ENCODE measurements at regions not wholly inside any gene's neighbourhood (a gene's known extent, or its start where the extent isn't known, plus 50 kb on each side); places are given as distances from the start of the nearest gene placed in this dataset.

GRCh38 chr12:93297032-93297431, 80.7 kb upstream of the NUDT4 start:
- DNase-seq (no peak), ATAC-seq (no peak)
- Mint-ChIP-seq H3K27me3 (no peaks in the 10 kb centered on the region), H3K4me1 (peaks cover 4% of the 10 kb centered on the region), H3K4me3 (no peak overlapping the region), H3K27ac (no peak overlapping the region), H3K9me3 (ENCODE audit: low read depth) (no peaks in the 10 kb centered on the region), H3K36me3 (ENCODE audit: low read depth) (no peaks in the 10 kb centered on the region)
- ChIA-PET CTCF (interaction anchor here (1.2 kb wide), 1 partner anchor 79 kb away, joined by 3 read pairs; no protein-coding TSS in a partner anchor), POLR2A (interaction anchor here (0.5 kb wide), 1 partner anchor 38 kb away, joined by 3 read pairs; no protein-coding TSS in a partner anchor)
- intact Hi-C loops (cut with DNase I, micrococcal nuclease) = no loop called here

GRCh38 chr12:93297536-93297935, 80.2 kb upstream of the NUDT4 start:
- ChIA-PET POLR2A (interaction anchor here (0.5 kb wide), 1 partner anchor 37 kb away, joined by 3 read pairs; no protein-coding TSS in a partner anchor), CTCF (interaction anchor here (0.6 to 1.2 kb wide), 2 partner anchors 79 to 106 kb away, joined by 3 read pairs; no protein-coding TSS in a partner anchor)
- ATAC-seq (no peak), DNase-seq (no peak)
- Mint-ChIP-seq H3K9me3 (ENCODE audit: low read depth) (no peaks in the 10 kb centered on the region), H3K4me1 (peaks cover 4% of the 10 kb centered on the region), H3K27me3 (no peaks in the 10 kb centered on the region), H3K27ac (no peak overlapping the region), H3K36me3 (ENCODE audit: low read depth) (no peaks in the 10 kb centered on the region), H3K4me3 (no peak overlapping the region)
- intact Hi-C loops (cut with DNase I, micrococcal nuclease) = no loop called here

- intact Hi-C loops (cut with DNase I, micrococcal nuclease) = no loop called here
- DNase-seq (no peak), ATAC-seq (no peak)
- no peaks in the 10 kb centered on the region for H3K36me3 Mint-ChIP-seq (ENCODE audit: low read depth)
- ChIA-PET CTCF (interaction anchor here (1.0 kb wide), 1 partner anchor 23 kb away, joined by 3 read pairs; no protein-coding TSS in a partner anchor), POLR2A (no interaction called here)
- no peak overlapping the region for H3K4me3 Mint-ChIP-seq
- H3K27me3 Mint-ChIP-seq = no peaks in the 10 kb centered on the region
- peaks cover 4% of the 10 kb centered on the region for H3K4me1 Mint-ChIP-seq
- H3K27ac Mint-ChIP-seq = no peak overlapping the region
- H3K9me3 Mint-ChIP-seq (ENCODE audit: low read depth) = no peaks in the 10 kb centered on the region
Observed at GRCh38 chr12:93299262-93299846, 78.4 kb upstream of the NUDT4 start.

- POLR2A ChIA-PET = no interaction called here
- no peak for DNase-seq
- no peak overlapping the region for H3K4me3 Mint-ChIP-seq
- no peak overlapping the region for H3K27ac Mint-ChIP-seq
- CTCF ChIA-PET = no interaction called here
- ATAC-seq = no peak
- H3K4me1 Mint-ChIP-seq = peaks cover 4% of the 10 kb centered on the region
- H3K36me3 Mint-ChIP-seq (ENCODE audit: low read depth) = no peaks in the 10 kb centered on the region
- H3K27me3 Mint-ChIP-seq = no peaks in the 10 kb centered on the region
- intact Hi-C loops (cut with DNase I, micrococcal nuclease) = no loop called here
- H3K9me3 Mint-ChIP-seq (ENCODE audit: low read depth) = no peaks in the 10 kb centered on the region
Observed at GRCh38 chr12:93300611-93301021, 77.1 kb upstream of the NUDT4 start.

GRCh38 chr12:93302331-93303229, 75.1 kb upstream of the NUDT4 start:
- H3K36me3 Mint-ChIP-seq (ENCODE audit: low read depth) = no peaks in the 10 kb centered on the region
- H3K4me1 Mint-ChIP-seq = no peaks in the 10 kb centered on the region
- H3K27me3 Mint-ChIP-seq = no peaks in the 10 kb centered on the region
- H3K4me3 Mint-ChIP-seq = no peak overlapping the region
- intact Hi-C loops (cut with DNase I, micrococcal nuclease) = no loop called here
- no peak for ATAC-seq
- DNase-seq = no peak
- POLR2A ChIA-PET = interaction anchor here (0.6 kb wide), 1 partner anchor 127 kb away, joined by 4 read pairs; no protein-coding TSS in a partner anchor
- CTCF ChIA-PET = interaction anchor here (0.6 kb wide), 1 partner anchor 294 kb away, joined by 3 read pairs; no protein-coding TSS in a partner anchor
- no peak overlapping the region for H3K27ac Mint-ChIP-seq
- no peaks in the 10 kb centered on the region for H3K9me3 Mint-ChIP-seq (ENCODE audit: low read depth)

GRCh38 chr12:93306636-93307035, 71.1 kb upstream of the NUDT4 start:
- intact Hi-C loops (cut with DNase I, micrococcal nuclease) = no loop called here
- Mint-ChIP-seq H3K36me3 (ENCODE audit: low read depth) (no peaks in the 10 kb centered on the region), H3K9me3 (ENCODE audit: low read depth) (no peaks in the 10 kb centered on the region), H3K27me3 (no peaks in the 10 kb centered on the region), H3K27ac (no peak overlapping the region), H3K4me3 (no peak overlapping the region), H3K4me1 (no peaks in the 10 kb centered on the region)
- POLR2A ChIA-PET = no interaction called here
- ATAC-seq = no peak
- no peak for DNase-seq
- CTCF ChIA-PET = interaction anchor here (0.6 kb wide), 1 partner anchor 123 kb away, joined by 3 read pairs; no protein-coding TSS in a partner anchor

GRCh38 chr12:93308281-93308680, 69.4 kb upstream of the NUDT4 start:
- ChIA-PET POLR2A (no interaction called here), CTCF (no interaction called here)
- intact Hi-C loops (cut with DNase I, micrococcal nuclease) = no loop called here
- H3K4me3 Mint-ChIP-seq = no peak overlapping the region
- no peak for DNase-seq
- no peaks in the 10 kb centered on the region for H3K4me1 Mint-ChIP-seq
- H3K9me3 Mint-ChIP-seq (ENCODE audit: low read depth) = no peaks in the 10 kb centered on the region
- ATAC-seq = no peak
- H3K27me3 Mint-ChIP-seq = no peaks in the 10 kb centered on the region
- no peaks in the 10 kb centered on the region for H3K36me3 Mint-ChIP-seq (ENCODE audit: low read depth)
- no peak overlapping the region for H3K27ac Mint-ChIP-seq

GRCh38 chr12:93311827-93312226, 65.9 kb upstream of the NUDT4 start:
- DNase-seq (no peak), ATAC-seq (no peak)
- intact Hi-C loops (cut with DNase I, micrococcal nuclease) = no loop called here
- H3K36me3 Mint-ChIP-seq (ENCODE audit: low read depth) = no peaks in the 10 kb centered on the region
- H3K4me1 Mint-ChIP-seq = no peaks in the 10 kb centered on the region
- H3K4me3 Mint-ChIP-seq = no peak overlapping the region
- no peaks in the 10 kb centered on the region for H3K27me3 Mint-ChIP-seq
- no peak overlapping the region for H3K27ac Mint-ChIP-seq
- CTCF ChIA-PET = interaction anchor here (0.7 kb wide), 1 partner anchor 85 kb away, joined by 3 read pairs; no protein-coding TSS in a partner anchor
- no peaks in the 10 kb centered on the region for H3K9me3 Mint-ChIP-seq (ENCODE audit: low read depth)
- POLR2A ChIA-PET = no interaction called here

- H3K27me3 Mint-ChIP-seq = no peaks in the 10 kb centered on the region
- H3K4me1 Mint-ChIP-seq = peaks cover 5% of the 10 kb centered on the region
- no peak for ATAC-seq
- intact Hi-C loops (cut with DNase I, micrococcal nuclease) = no loop called here
- H3K4me3 Mint-ChIP-seq = no peak overlapping the region
- POLR2A ChIA-PET = no interaction called here
- DNase-seq = no peak
- CTCF ChIA-PET = no interaction called here
- H3K9me3 Mint-ChIP-seq (ENCODE audit: low read depth) = no peaks in the 10 kb centered on the region
- H3K27ac Mint-ChIP-seq = no peak overlapping the region
- H3K36me3 Mint-ChIP-seq (ENCODE audit: low read depth) = no peaks in the 10 kb centered on the region
Observed at GRCh38 chr12:93314177-93314497, 63.6 kb upstream of the NUDT4 start.

- ATAC-seq (no peak), DNase-seq (no peak)
- Mint-ChIP-seq H3K4me3 (no peak overlapping the region), H3K36me3 (ENCODE audit: low read depth) (no peaks in the 10 kb centered on the region), H3K27ac (no peak overlapping the region), H3K4me1 (peaks cover 5% of the 10 kb centered on the region), H3K9me3 (ENCODE audit: low read depth) (no peaks in the 10 kb centered on the region), H3K27me3 (no peaks in the 10 kb centered on the region)
- intact Hi-C loops (cut with DNase I, micrococcal nuclease) = no loop called here
- ChIA-PET CTCF (interaction anchor here (1.1 kb wide), 1 partner anchor 326 kb away, joined by 6 read pairs; no protein-coding TSS in a partner anchor), POLR2A (no interaction called here)
Observed at GRCh38 chr12:93315385-93315906, 62.3 kb upstream of the NUDT4 start.

GRCh38 chr12:93315907-93316622, 61.7 kb upstream of the NUDT4 start:
- CTCF ChIA-PET = interaction anchor here (1.1 kb wide), 2 partner anchors 18 to 326 kb away, joined by 3 to 6 read pairs; no protein-coding TSS in a partner anchor
- H3K9me3 Mint-ChIP-seq (ENCODE audit: low read depth) = no peaks in the 10 kb centered on the region
- POLR2A ChIA-PET = no interaction called here
- no peak overlapping the region for H3K27ac Mint-ChIP-seq
- H3K4me1 Mint-ChIP-seq = peaks cover 5% of the 10 kb centered on the region
- intact Hi-C loops (cut with DNase I, micrococcal nuclease) = no loop called here
- ATAC-seq (no peak), DNase-seq (no peak)
- H3K36me3 Mint-ChIP-seq (ENCODE audit: low read depth) = no peaks in the 10 kb centered on the region
- H3K27me3 Mint-ChIP-seq = no peaks in the 10 kb centered on the region
- H3K4me3 Mint-ChIP-seq = no peak overlapping the region

Data from activated CD4-positive, alpha-beta T cell treated with anti-CD3 and anti-CD28 coated beads for 36 hours (primary cell).